H9 (cell line): ENCODE measurements at regions not wholly inside any gene's neighbourhood (a gene's known extent, or its start where the extent isn't known, plus 50 kb on each side); places are given as distances from the start of the nearest gene placed in this dataset.
A peak's percentile ranks its signal among the peaks of the same experiment; 100 is the strongest.

Experiments used
- DNase-seq: peaks from one replicate; pipeline ENCODE4 v3.0.0-alpha.2; 2017
- H2AFZ ChIP-seq: one replicate; pipeline ENCODE4 v1.6.1; 2013; ENCODE audit warnings: mild to moderate bottlenecking, low read length, control low read depth, moderate library complexity
- H2AK5ac ChIP-seq: 2 replicates; pipeline ENCODE4 v1.6.1; 2013; ENCODE audit warnings: low read length, control low read depth, mixed read lengths; ENCODE audit not compliant: insufficient read length
- H2BK120ac ChIP-seq: one replicate; pipeline ENCODE4 v1.6.1; 2013; ENCODE audit warnings: low read depth, mild to moderate bottlenecking, low read length, control low read depth, inconsistent platforms; ENCODE audit not compliant: poor library complexity, severe bottlenecking
- H2BK12ac ChIP-seq: 2 replicates; pipeline ENCODE4 v1.6.1; 2013; ENCODE audit warnings: low read length, control low read depth, mixed read lengths, low read depth; ENCODE audit not compliant: insufficient read length
- H2BK15ac ChIP-seq: 2 replicates; pipeline ENCODE4 v1.6.1; 2013; ENCODE audit warnings: low read depth, low read length, control low read depth
- H2BK20ac ChIP-seq: one replicate; pipeline ENCODE4 v1.6.1; 2013; ENCODE audit warnings: low read depth, mild to moderate bottlenecking, low read length, control low read depth, inconsistent platforms; ENCODE audit not compliant: poor library complexity, severe bottlenecking
- H2BK5ac ChIP-seq: 2 replicates; pipeline ENCODE4 v1.6.1; 2013; ENCODE audit warnings: low read length, control low read depth, mixed read lengths; ENCODE audit not compliant: insufficient read length
- H3K14ac ChIP-seq: 2 replicates; pipeline ENCODE4 v1.6.1; 2013; ENCODE audit warnings: low read length, control low read depth; ENCODE audit not compliant: insufficient read depth
- H3K18ac ChIP-seq: 2 replicates; pipeline ENCODE4 v1.6.1; 2013; ENCODE audit warnings: low read depth, mild to moderate bottlenecking, mixed read lengths, low read length, control low read depth; ENCODE audit not compliant: insufficient read length
- H3K23ac ChIP-seq: 2 replicates; pipeline ENCODE4 v1.6.1; 2013; ENCODE audit warnings: low read length, control low read depth, mixed read lengths, low read depth; ENCODE audit not compliant: insufficient read length
- H3K23me2 ChIP-seq: 2 replicates; pipeline ENCODE4 v1.6.1; 2013; ENCODE audit warnings: low read depth, mild to moderate bottlenecking, mixed read lengths, low read length, control low read depth; ENCODE audit not compliant: insufficient read length, poor library complexity, severe bottlenecking
- H3K27ac ChIP-seq: 2 replicates; pipeline ENCODE4 v1.5.1; 2013; ENCODE audit warnings: low read length, control low read depth, mixed read lengths, low read depth; ENCODE audit not compliant: insufficient read length
- H3K27me3 ChIP-seq: 2 replicates; pipeline ENCODE4 v1.6.1; 2013; ENCODE audit warnings: low read length, control low read depth, inconsistent platforms; ENCODE audit not compliant: insufficient read depth
- H3K4ac ChIP-seq: 2 replicates; pipeline ENCODE4 v1.6.1; 2013; ENCODE audit warnings: low read depth, mild to moderate bottlenecking, control low read depth, inconsistent platforms, low read length, moderate library complexity
- H3K4me1 ChIP-seq: 2 replicates; pipeline ENCODE4 v1.6.1; 2013; ENCODE audit warnings: low read length, control low read depth, inconsistent platforms; ENCODE audit not compliant: insufficient read depth
- H3K4me2 ChIP-seq: 2 replicates; pipeline ENCODE4 v1.6.1; 2013; ENCODE audit warnings: low read length, control low read depth, mixed read lengths; ENCODE audit not compliant: insufficient read length, insufficient read depth
- H3K56ac ChIP-seq: 2 replicates; pipeline ENCODE4 v1.6.1; 2013; ENCODE audit warnings: low read depth, mild to moderate bottlenecking, mixed read lengths, low read length, control low read depth; ENCODE audit not compliant: insufficient read length
- H3K79me1 ChIP-seq: 2 replicates; pipeline ENCODE4 v1.6.1; 2013; ENCODE audit warnings: low read depth, mild to moderate bottlenecking, moderate library complexity, low read length, control low read depth, inconsistent platforms; ENCODE audit not compliant: insufficient read depth, poor library complexity, severe bottlenecking
- H3K79me2 ChIP-seq: 2 replicates; pipeline ENCODE4 v1.6.1; 2013; ENCODE audit warnings: low read length, control low read depth, inconsistent platforms; ENCODE audit not compliant: insufficient read depth
- H3K9ac ChIP-seq: 2 replicates; pipeline ENCODE4 v1.6.1; 2013; ENCODE audit warnings: low read length, control low read depth, mixed read lengths; ENCODE audit not compliant: insufficient read length; ENCODE audit errors: extremely low read depth
- H3K9me3 ChIP-seq: one replicate; pipeline ENCODE4 v1.6.1; 2013; ENCODE audit warnings: low read depth, low read length, inconsistent platforms; ENCODE audit not compliant: control insufficient read depth
- H3T11ph ChIP-seq: one replicate; pipeline ENCODE4 v1.6.1; 2013; ENCODE audit warnings: mild to moderate bottlenecking, low read length, control low read depth, inconsistent platforms
- H4K20me1 ChIP-seq: one replicate; pipeline ENCODE4 v1.6.1; 2013; ENCODE audit not compliant: control insufficient read depth, insufficient read length, insufficient read depth
- H4K5ac ChIP-seq: 2 replicates; pipeline ENCODE4 v1.6.1; 2013; ENCODE audit warnings: low read depth, mild to moderate bottlenecking, mixed read lengths, low read length, control low read depth; ENCODE audit not compliant: insufficient read length
- H4K8ac ChIP-seq: replicated peaks from 2 replicates; pipeline ENCODE4 v1.6.1; 2013; ENCODE audit warnings: low read length, control low read depth, mixed read lengths, low read depth; ENCODE audit not compliant: insufficient read length
- H4K91ac ChIP-seq: 2 replicates; pipeline ENCODE4 v1.6.1; 2013; ENCODE audit warnings: low read depth, mild to moderate bottlenecking, moderate library complexity, mixed read lengths, low read length, control low read depth; ENCODE audit not compliant: insufficient read length
- H3K27ac Mint-ChIP-seq, 3 experiments: 2 replicates in 2 of 3; 3 replicates in 1 of 3; pipeline ENCODE4 v1.8.0; 2020 to 2021; ENCODE audit warnings: mixed read lengths in 3 of 3, mild to moderate bottlenecking in 1 of 3, moderate library complexity in 1 of 3
- H3K27me3 Mint-ChIP-seq: 2 replicates; pipeline ENCODE4 v1.8.0; 2021; ENCODE audit warnings: low read depth, mild to moderate bottlenecking, moderate library complexity, mixed read lengths
- H3K36me3 Mint-ChIP-seq, 3 experiments: 2 replicates in 2 of 3; 3 replicates in 1 of 3; pipeline ENCODE4 v1.8.0; 2020 to 2021; ENCODE audit warnings: low read depth in 3 of 3, mixed read lengths in 3 of 3; ENCODE audit not compliant: insufficient read depth in 1 of 3
- H3K4me1 Mint-ChIP-seq, 2 experiments: 2 replicates each; pipeline ENCODE4 v1.8.0; 2020; ENCODE audit warnings: mixed read lengths in 2 of 2
- H3K4me3 Mint-ChIP-seq, 2 experiments: 2 replicates in 1 of 2; 3 replicates in 1 of 2; pipeline ENCODE4 v1.8.0; 2020 to 2021; ENCODE audit warnings: mild to moderate bottlenecking in 2 of 2, mixed read lengths in 2 of 2, moderate library complexity in 1 of 2
- H3K9me3 Mint-ChIP-seq, 2 experiments: 2 replicates in 1 of 2; 3 replicates in 1 of 2; pipeline ENCODE4 v1.8.0; 2020; ENCODE audit warnings: mild to moderate bottlenecking in 2 of 2, mixed read lengths in 2 of 2, moderate library complexity in 1 of 2
- WGBS: extraction: QIAGEN DNeasy Blood & Tissue Kit; methylation state at CpG from one replicate; pipeline ENCODE4 v1.1.7; 2013; ENCODE audit warnings: missing lambda C conversion rate, low lambda C conversion rate, mixed read lengths; ENCODE audit not compliant: insufficient read length; ENCODE audit errors: extremely low coverage; 5-methylcytosine and 5-hydroxymethylcytosine counted together
- TF ChIP-seq, protein P1 (sequence below): fragments of 200-600 bp; sonication (generic); conservative IDR thresholded peaks from 3 replicates; pipeline ENCODE4 v1.8.0; 2021; ENCODE audit warnings: antibody characterized with exemption, mild to moderate bottlenecking

DNA sequence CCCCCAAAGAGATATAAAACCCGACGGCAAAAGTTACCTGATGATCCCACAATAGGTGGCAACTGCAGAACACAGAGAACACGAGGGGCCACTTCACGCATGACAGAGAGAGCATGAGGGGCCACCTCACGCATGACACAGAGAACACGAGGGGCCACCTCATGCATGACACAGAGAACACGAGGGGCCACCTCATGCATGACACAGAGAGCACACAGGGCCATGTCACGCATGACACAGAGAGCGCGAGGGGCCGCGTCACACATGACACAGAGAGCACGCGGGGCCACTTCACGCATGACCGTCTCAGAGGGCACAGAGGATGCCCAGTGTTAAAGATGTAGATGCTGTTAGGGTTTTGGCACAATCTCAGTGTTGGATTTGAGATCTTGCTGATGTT lies 1359.5 kb downstream of the TBC1D22A start:
- Histone ChIP-seq H3K14ac (no peak overlapping the region), H3K4ac (no peak overlapping the region), H3K27me3 (no peaks in the 10 kb centered on the region), H3K27ac (no peak overlapping the region), H2BK15ac (no peak overlapping the region), H3K23me2 (no peaks in the 10 kb centered on the region), H2BK20ac (no peak overlapping the region), H2BK120ac (no peak overlapping the region), H2AK5ac (no peak overlapping the region), H4K5ac (no peak overlapping the region), H4K8ac (no peak overlapping the region), H3K9me3 (no peaks in the 10 kb centered on the region), H3K4me1 (no peaks in the 10 kb centered on the region; the same call in 1 of the 2 replicates), H3K79me2 (no peaks in the 10 kb centered on the region), H2AFZ (no peak overlapping the region), H3K4me2 (no peak overlapping the region), H3K23ac (no peak overlapping the region), H2BK12ac (no peak overlapping the region), H3K9ac (no peak overlapping the region), H3T11ph (no peak overlapping the region), H2BK5ac (no peak overlapping the region), H3K18ac (no peak overlapping the region), H4K20me1 (no peaks in the 10 kb centered on the region), H3K79me1 (no peaks in the 10 kb centered on the region), H3K56ac (no peak overlapping the region), H4K91ac (no peak overlapping the region)
- peak overlapping the region in 1 of 3 experiments; percentile 55; a peak in 1 of 7 replicates for H3K27ac Mint-ChIP-seq
- DNase-seq: no peak
- peaks cover 2 to 3% of the 10 kb centered on the region in 2 experiments for H3K4me1 Mint-ChIP-seq
- TF ChIP-seq, protein P1, sequence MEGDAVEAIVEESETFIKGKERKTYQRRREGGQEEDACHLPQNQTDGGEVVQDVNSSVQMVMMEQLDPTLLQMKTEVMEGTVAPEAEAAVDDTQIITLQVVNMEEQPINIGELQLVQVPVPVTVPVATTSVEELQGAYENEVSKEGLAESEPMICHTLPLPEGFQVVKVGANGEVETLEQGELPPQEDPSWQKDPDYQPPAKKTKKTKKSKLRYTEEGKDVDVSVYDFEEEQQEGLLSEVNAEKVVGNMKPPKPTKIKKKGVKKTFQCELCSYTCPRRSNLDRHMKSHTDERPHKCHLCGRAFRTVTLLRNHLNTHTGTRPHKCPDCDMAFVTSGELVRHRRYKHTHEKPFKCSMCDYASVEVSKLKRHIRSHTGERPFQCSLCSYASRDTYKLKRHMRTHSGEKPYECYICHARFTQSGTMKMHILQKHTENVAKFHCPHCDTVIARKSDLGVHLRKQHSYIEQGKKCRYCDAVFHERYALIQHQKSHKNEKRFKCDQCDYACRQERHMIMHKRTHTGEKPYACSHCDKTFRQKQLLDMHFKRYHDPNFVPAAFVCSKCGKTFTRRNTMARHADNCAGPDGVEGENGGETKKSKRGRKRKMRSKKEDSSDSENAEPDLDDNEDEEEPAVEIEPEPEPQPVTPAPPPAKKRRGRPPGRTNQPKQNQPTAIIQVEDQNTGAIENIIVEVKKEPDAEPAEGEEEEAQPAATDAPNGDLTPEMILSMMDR: no peak
- no CpG with 5 or more reads among the region's 16 CpGs for WGBS
- H3K4me3 Mint-ChIP-seq: no peak overlapping the region
- H3K36me3 Mint-ChIP-seq: no peaks in the 10 kb centered on the region
- peaks cover 0 to 4% of the 10 kb centered on the region in 2 experiments; a peak in 2 of 5 replicates for H3K9me3 Mint-ChIP-seq
- peaks cover 10% of the 10 kb centered on the region for H3K27me3 Mint-ChIP-seq
